OCI-LY1 (cell line): ENCODE measurements at regions not wholly inside any gene's neighbourhood (a gene's known extent, or its start where the extent isn't known, plus 50 kb on each side); places are given as distances from the start of the nearest gene placed in this dataset.

Source experiments
- EZH2 ChIP-seq: fragments of 200-600 bp; sonication (generic), shearing (Covaris generic); IDR thresholded peaks from 2 replicates; pipeline ENCODE4 v1.8.0; 2017; ENCODE audit warnings: borderline replicate concordance, mixed run types, mild to moderate bottlenecking, antibody characterized with exemption, low read length, moderate library complexity, mixed read lengths
- TF ChIP-seq, protein P1 (sequence below): fragments of 200-600 bp; sonication (generic), shearing (Covaris generic); IDR thresholded peaks from 2 replicates; pipeline ENCODE4 v1.5.1; 2017; ENCODE audit warnings: mild to moderate bottlenecking, antibody characterized with exemption, low read length, moderate library complexity, mixed read lengths

- no peak for TF ChIP-seq EZH2
- TF ChIP-seq, protein P1, sequence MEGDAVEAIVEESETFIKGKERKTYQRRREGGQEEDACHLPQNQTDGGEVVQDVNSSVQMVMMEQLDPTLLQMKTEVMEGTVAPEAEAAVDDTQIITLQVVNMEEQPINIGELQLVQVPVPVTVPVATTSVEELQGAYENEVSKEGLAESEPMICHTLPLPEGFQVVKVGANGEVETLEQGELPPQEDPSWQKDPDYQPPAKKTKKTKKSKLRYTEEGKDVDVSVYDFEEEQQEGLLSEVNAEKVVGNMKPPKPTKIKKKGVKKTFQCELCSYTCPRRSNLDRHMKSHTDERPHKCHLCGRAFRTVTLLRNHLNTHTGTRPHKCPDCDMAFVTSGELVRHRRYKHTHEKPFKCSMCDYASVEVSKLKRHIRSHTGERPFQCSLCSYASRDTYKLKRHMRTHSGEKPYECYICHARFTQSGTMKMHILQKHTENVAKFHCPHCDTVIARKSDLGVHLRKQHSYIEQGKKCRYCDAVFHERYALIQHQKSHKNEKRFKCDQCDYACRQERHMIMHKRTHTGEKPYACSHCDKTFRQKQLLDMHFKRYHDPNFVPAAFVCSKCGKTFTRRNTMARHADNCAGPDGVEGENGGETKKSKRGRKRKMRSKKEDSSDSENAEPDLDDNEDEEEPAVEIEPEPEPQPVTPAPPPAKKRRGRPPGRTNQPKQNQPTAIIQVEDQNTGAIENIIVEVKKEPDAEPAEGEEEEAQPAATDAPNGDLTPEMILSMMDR = no peak
Measured at GRCh38 chr3:148331081-148331846, 366.4 kb upstream of the AGTR1 start.
